ENCODE measurements at regions not wholly inside any gene's neighbourhood (a gene's known extent, or its start where the extent isn't known, plus 50 kb on each side); places are given as distances from the start of the nearest gene placed in this dataset.
"Not testable (repeated sequence)": the region's sequence is repeated elsewhere in the genome, so short reads cannot be mapped to it uniquely, and the experiment has no call there.

DNA sequence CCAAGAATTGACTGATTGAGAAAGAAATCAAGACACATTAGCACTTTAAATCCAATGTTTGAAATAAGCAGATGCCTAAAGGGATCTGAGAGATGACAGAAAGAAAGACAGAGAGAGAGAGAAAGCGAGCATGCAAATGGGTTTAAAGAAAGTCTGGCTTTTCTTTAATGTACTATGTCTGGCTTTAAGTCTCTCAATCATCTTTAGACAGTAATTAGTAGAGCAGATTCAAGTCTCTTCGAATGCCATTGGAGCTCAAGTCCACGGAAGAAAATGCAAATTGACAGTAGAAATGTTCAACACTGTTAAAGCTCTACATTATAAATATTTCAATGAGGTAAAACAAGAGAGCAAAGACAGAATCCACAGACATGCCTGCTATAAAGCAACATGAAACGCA, 1480.2 kb upstream of the CDH8 start:
- no peak for DNase-seq (ENCODE audit: low read depth)
- H3K4me3 ChIP-seq (ENCODE audit: low read depth, low read length) = no peak overlapping the region

GRCh38 chr16:63512910-63513309, 1476.7 kb upstream of the CDH8 start:
- H3K4me3 ChIP-seq (ENCODE audit: low read depth, low read length) = no peak overlapping the region
- DNase-seq (ENCODE audit: low read depth) = no peak

GRCh38 chr16:63497408-63497807, 1461.2 kb upstream of the CDH8 start:
- no peak for DNase-seq (ENCODE audit: low read depth)
- H3K4me3 ChIP-seq (ENCODE audit: low read depth, low read length) = no peak overlapping the region

DNA sequence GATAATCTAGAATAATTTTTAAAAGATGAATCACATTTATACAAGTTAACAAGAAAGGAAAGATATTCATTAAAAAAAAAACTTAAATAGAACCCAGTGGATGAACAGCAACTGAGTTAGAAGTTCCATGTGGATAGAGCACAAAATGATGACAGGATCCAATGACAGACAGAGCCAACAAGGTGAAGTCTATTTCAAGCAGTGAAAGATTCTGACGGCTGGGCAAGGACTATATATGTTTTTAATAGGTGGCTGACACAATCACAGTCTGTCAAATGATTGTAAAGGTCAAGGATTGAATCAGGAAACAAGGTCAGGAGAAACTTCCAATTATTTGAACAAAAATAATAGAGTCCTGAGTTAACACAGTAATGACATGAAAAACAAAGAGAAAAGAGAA, 1460.0 kb upstream of the CDH8 start:
- H3K4me3 ChIP-seq (ENCODE audit: low read depth, low read length) = no peak overlapping the region
- no peak for DNase-seq (ENCODE audit: low read depth)

- H3K4me3 ChIP-seq (ENCODE audit: low read depth, low read length) = no peak overlapping the region
- no peak for DNase-seq (ENCODE audit: low read depth)
Measured at GRCh38 chr16:63488955-63489354, 1452.7 kb upstream of the CDH8 start.

DNA sequence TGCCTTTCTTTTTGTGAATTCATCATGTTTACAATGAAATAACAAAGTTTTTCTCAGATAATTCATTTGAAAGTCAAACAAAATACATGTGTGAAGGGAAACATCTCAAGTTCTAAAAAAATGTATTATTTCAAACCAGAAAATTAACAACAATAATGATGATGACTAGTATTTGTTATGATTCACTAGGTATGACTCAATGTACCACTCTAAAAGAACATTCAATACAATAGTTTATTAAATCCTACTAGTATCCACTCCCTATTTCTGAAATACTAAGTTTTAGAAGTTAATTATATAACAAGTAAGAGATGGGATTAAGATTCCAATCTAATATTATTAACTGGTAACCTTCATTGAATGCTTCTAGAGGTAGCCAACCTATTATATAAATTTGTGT, 1444.8 kb upstream of the CDH8 start:
- H3K4me3 ChIP-seq (ENCODE audit: low read depth, low read length) = no peak overlapping the region
- no peak for DNase-seq (ENCODE audit: low read depth)

GRCh38 chr16:63473725-63474124, 1437.5 kb upstream of the CDH8 start:
- no peak for DNase-seq (ENCODE audit: low read depth)
- H3K4me3 ChIP-seq (ENCODE audit: low read depth, low read length) = no peak overlapping the region

GRCh38 chr16:63467513-63467912, 1431.3 kb upstream of the CDH8 start:
- DNase-seq (ENCODE audit: low read depth) = no peak
- H3K4me3 ChIP-seq (ENCODE audit: low read depth, low read length) = no peak overlapping the region

DNA sequence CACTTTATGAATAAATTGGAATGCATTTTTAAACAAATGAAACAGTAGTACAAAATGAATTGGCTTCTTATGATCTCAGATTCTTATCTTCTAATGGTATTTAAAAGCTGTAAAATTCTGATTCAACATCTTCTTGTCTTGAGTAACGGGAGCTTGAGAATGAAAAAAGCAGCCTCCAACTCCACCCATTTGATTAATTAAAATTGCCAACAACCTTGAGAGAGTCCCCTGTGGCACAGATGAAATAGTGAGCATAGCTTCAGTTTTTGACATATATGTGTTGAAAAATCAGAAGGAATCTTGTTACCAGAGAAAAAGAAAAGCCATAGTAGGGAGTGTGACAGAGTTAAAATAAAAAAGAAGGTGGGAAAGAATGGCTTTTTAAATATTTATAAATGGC, 1426.1 kb upstream of the CDH8 start:
- H3K4me3 ChIP-seq (ENCODE audit: low read depth, low read length) = no peak overlapping the region
- no peak for DNase-seq (ENCODE audit: low read depth)

- DNase-seq (ENCODE audit: low read depth) = peak; percentile 0
- no peak overlapping the region for H3K4me3 ChIP-seq (ENCODE audit: low read depth, low read length)
Measured at GRCh38 chr16:63461248-63461841, 1425.1 kb upstream of the CDH8 start.

- no peak overlapping the region for H3K4me3 ChIP-seq (ENCODE audit: low read depth, low read length)
- no peak for DNase-seq (ENCODE audit: low read depth)
Measured at GRCh38 chr16:63458846-63459245, 1422.6 kb upstream of the CDH8 start.

DNA sequence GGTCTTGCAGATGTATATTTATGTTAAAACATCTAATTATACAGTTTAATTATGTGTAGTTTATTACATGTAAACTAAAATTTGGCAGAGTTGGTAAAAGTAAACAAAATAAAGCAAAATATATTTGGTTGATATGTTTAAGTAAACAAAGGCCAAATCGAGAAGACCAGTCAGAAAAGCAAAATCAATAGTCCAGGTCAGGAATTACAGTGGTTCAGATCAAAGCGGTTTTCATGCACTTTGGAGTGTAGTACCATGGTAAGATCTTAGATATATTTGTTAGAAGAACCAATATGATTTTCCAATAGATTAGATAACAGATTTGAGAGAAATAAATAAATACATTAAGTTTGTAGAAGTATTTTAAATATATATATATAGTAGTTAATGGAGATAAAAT, 1421.6 kb upstream of the CDH8 start:
- DNase-seq (ENCODE audit: low read depth) = no peak

DNA sequence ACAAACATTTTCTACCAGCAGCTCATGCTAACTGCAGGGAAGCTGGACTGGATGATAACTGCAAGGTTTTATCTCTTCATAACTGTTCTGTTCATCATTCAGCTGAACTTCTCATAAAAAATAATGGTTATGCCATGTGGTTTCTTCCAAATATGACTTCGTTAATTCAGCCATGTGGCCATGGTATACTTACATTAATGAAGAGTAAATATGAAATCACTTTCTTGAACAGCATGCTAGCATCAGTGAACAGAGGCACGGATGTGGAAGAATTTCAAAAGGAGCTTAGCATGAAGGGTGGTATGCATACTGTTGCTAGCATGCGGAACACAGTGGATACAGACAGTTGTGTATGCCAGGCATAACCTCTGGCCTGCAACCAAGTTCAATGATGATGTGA, 1417.0 kb upstream of the CDH8 start:
- no peak for DNase-seq (ENCODE audit: low read depth)
- H3K4me3 ChIP-seq (ENCODE audit: low read depth, low read length) = no peak overlapping the region

More for the DNA sequence above, 1421.6 kb upstream of the CDH8 start:
- no peak overlapping the region for H3K4me3 ChIP-seq (ENCODE audit: low read depth, low read length)

- no peak overlapping the region for H3K4me3 ChIP-seq (ENCODE audit: low read depth, low read length)
- no peak for DNase-seq (ENCODE audit: low read depth)
Measured at GRCh38 chr16:63447121-63447520, 1410.9 kb upstream of the CDH8 start.

- H3K4me3 ChIP-seq (ENCODE audit: low read depth, low read length) = no peak overlapping the region
- no peak for DNase-seq (ENCODE audit: low read depth)
Measured at GRCh38 chr16:63442246-63442645, 1406.0 kb upstream of the CDH8 start.

DNA sequence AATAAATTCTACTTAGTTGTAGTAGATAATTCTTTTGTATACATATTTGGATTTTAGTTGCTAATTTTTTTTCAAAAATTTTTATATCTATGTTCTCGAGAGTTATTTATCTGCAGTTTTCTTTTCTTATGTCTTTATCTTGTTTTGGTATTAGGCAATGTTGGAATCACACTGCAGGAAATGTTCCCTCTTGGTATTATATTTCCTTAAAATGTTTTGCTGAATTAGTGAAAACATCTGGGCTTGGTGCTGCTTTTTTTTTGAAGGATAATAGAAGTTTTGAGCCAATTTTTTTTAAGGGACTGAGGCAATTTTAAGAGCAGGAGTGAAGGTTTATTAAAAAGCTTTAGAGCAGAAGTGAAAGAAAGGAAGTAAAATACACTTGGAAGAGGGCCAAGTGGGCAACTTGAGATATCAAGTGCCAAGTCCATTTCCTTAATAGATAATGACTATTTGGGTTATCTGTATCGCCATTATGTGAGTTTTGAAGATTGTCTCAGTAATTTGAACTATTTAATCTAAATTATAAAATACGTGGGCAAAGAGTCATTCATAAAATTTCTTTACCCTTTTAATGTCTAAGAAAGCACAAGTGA, 1390.1 kb upstream of the CDH8 start:
- H3K4me3 ChIP-seq (ENCODE audit: low read depth, low read length) = no peak overlapping the region
- no peak for DNase-seq (ENCODE audit: low read depth)

DNA sequence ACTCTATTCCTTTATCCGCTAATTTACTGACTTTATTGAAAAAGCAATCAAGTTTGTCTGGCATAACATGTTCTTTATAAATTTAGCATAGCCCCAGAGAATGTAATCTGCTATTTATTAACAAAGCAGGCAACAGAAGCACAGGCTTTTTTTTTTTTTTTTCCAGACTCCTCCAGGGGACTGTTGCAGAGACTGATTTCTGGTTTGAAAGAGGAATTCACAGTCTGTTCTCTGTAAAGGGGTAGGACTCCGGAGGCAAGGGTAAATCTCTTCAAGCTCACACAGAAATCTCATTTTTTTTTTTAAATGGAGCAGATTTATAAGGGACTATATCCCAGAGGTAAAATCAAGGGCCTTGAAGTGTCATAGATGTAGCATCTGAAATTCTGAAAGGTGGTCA, 1386.5 kb upstream of the CDH8 start:
- no peak overlapping the region for H3K4me3 ChIP-seq (ENCODE audit: low read depth, low read length)
- no peak for DNase-seq (ENCODE audit: low read depth)

- no peak for DNase-seq (ENCODE audit: low read depth)
- no peak overlapping the region for H3K4me3 ChIP-seq (ENCODE audit: low read depth, low read length)
Measured at GRCh38 chr16:63416712-63417111, 1380.5 kb upstream of the CDH8 start.

DNA sequence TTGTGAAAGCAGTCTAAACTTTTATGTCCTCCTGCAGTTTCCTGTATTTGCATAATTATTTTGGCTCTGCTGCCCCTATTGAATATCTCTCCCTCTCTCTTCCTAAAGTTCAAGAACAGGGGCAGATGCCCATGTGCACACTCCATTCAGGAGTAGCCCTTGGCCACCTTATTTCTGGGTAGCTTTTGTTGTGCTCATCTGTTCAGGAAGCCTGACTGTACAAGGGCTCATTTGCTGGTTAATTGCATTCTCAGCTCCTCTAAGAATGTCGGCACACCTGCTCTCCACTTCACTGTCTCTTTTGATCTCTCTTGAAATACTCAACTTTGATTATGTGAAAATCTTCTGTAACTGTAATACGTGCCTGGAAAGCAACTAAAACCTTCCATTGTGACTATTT, 1378.8 kb upstream of the CDH8 start:
- no peak overlapping the region for H3K4me3 ChIP-seq (ENCODE audit: low read depth, low read length)
- no peak for DNase-seq (ENCODE audit: low read depth)

GRCh38 chr16:63410594-63410993, 1374.4 kb upstream of the CDH8 start:
- DNase-seq (ENCODE audit: low read depth) = no peak
- H3K4me3 ChIP-seq (ENCODE audit: low read depth, low read length) = no peak overlapping the region

DNA sequence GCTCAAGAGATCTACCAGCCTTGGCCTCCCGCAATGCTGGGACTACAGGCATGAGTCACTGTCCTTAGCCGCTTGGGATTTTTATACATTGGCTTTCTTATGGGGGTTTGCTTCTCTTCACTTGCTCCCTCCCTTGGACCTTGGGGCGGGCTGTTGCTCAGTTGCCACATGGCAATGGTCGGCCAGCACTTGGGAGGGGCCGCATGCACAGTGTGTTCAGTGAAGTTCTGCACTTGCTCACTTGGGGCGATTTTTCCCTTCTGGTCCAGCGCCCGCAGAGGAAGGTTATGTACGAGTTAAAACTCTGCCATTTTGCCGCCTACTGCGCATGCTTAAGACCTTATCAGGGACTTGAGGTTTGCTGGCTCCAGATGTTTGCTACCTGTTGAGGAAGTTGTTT, 1367.6 kb upstream of the CDH8 start:
- H3K4me3 ChIP-seq (ENCODE audit: low read depth, low read length) = no peak overlapping the region
- no peak for DNase-seq (ENCODE audit: low read depth)

DNA sequence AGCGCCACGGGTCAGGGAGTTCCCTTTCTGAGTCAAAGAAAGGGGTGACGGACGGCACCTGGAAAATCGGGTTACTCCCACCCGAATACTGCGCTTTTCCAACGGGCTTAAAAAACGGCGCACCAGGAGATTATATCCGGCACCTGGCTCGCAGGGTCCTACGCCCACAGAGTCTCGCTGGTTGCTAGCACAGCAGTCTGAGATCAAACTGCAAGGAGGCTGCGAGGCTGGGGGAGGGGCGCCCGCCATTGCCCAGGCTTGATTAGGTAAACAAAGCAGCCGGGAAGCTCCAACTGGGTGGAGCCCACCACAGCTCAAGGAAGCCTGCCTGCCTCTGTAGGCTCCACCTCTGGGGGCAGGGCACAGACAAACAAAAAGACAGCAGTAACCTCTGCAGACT, 1352.0 kb upstream of the CDH8 start:
- not testable (repeated sequence) for H3K4me3 ChIP-seq (ENCODE audit: low read depth, low read length); DNase-seq (ENCODE audit: low read depth)

Measured in skeletal muscle cell (primary cell).